SKM-1 (cell line): ENCODE measurements at regions not wholly inside any gene's neighbourhood (a gene's known extent, or its start where the extent isn't known, plus 50 kb on each side); places are given as distances from the start of the nearest gene placed in this dataset.

Experiments
- DNase-seq: peaks from one replicate; lab custom pipeline; 2025; ENCODE audit not compliant: unreplicated experiment; lab: John Stamatoyannopoulos, UW

GRCh38 chr16:85354686-85355514 lies 242.6 kb upstream of the CIBAR2 start:
- no peak for DNase-seq

GRCh38 chr16:85355515-85355837 lies 243.2 kb upstream of the CIBAR2 start:
- DNase-seq: no peak

GRCh38 chr16:85356157-85356556 lies 243.9 kb upstream of the CIBAR2 start:
- DNase-seq: no peak

GRCh38 chr16:85357323-85357722 lies 245.1 kb upstream of the CIBAR2 start:
- DNase-seq: no peak

GRCh38 chr16:85357924-85358505 lies 245.7 kb upstream of the CIBAR2 start:
- DNase-seq: no peak

- no peak for DNase-seq
Measured at GRCh38 chr16:85358704-85359146, 246.5 kb upstream of the CIBAR2 start.

- DNase-seq: no peak
Measured at GRCh38 chr16:85359147-85359822, 247.0 kb upstream of the CIBAR2 start.

GRCh38 chr16:85360323-85361277 lies 248.3 kb upstream of the CIBAR2 start:
- DNase-seq: no peak

GRCh38 chr16:85361441-85362118 lies 249.3 kb upstream of the CIBAR2 start:
- DNase-seq: no peak

GRCh38 chr16:85362443-85362842 lies 250.2 kb upstream of the CIBAR2 start:
- no peak for DNase-seq

GRCh38 chr16:85363427-85363826 lies 249.7 kb upstream of the GSE1 start:
- DNase-seq: no peak

- DNase-seq: no peak
Measured at GRCh38 chr16:85363881-85364280, 249.2 kb upstream of the GSE1 start.

- DNase-seq: no peak
Measured at GRCh38 chr16:85364323-85365040, 248.6 kb upstream of the GSE1 start.

- no peak for DNase-seq
Measured at GRCh38 chr16:85365120-85365519, 248.0 kb upstream of the GSE1 start.

- DNase-seq: no peak
Measured at GRCh38 chr16:85366031-85366763, 246.9 kb upstream of the GSE1 start.

- DNase-seq: no peak
Measured at GRCh38 chr16:85367485-85367884, 245.6 kb upstream of the GSE1 start.

GRCh38 chr16:85369060-85369459 lies 244.1 kb upstream of the GSE1 start:
- DNase-seq: no peak

GRCh38 chr16:85369741-85370528 lies 243.2 kb upstream of the GSE1 start:
- no peak for DNase-seq

GRCh38 chr16:85370543-85370880 lies 242.6 kb upstream of the GSE1 start:
- no peak for DNase-seq
